ENCODE measurements at regions not wholly inside any gene's neighbourhood (a gene's known extent, or its start where the extent isn't known, plus 50 kb on each side); places are given as distances from the start of the nearest gene placed in this dataset.

DNA sequence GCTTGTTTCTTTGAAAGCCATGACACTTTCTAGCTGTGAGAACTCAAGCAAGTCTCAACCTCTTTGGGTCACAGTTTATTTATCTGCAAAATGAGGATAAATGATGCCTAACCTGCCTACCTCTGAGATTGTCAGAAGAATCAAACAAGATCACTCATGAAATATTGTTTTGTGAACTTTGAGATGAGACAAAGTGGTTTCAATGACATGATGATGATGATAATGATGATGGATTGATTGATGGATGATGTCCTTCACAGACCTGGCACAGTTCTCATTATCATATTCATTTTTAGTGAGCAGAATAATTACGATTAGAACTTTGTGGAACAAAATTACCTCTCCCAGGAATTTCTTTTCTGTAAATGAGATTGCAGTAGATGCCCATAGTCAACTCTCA, 129.2 kb downstream of the HHIPL2 start:
- TF ChIP-seq EZH2 (IDR thresholded peaks at IDR 0.05; ENCODE audit: borderline replicate concordance, low read depth, low read length, severe bottlenecking): no peak
- TF ChIP-seq, protein P1, sequence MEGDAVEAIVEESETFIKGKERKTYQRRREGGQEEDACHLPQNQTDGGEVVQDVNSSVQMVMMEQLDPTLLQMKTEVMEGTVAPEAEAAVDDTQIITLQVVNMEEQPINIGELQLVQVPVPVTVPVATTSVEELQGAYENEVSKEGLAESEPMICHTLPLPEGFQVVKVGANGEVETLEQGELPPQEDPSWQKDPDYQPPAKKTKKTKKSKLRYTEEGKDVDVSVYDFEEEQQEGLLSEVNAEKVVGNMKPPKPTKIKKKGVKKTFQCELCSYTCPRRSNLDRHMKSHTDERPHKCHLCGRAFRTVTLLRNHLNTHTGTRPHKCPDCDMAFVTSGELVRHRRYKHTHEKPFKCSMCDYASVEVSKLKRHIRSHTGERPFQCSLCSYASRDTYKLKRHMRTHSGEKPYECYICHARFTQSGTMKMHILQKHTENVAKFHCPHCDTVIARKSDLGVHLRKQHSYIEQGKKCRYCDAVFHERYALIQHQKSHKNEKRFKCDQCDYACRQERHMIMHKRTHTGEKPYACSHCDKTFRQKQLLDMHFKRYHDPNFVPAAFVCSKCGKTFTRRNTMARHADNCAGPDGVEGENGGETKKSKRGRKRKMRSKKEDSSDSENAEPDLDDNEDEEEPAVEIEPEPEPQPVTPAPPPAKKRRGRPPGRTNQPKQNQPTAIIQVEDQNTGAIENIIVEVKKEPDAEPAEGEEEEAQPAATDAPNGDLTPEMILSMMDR (IDR thresholded peaks at IDR 0.05; ENCODE audit: borderline replicate concordance, extremely low read depth, low read length, poor library complexity, severe bottlenecking): no peak

All from DND-41 (cell line).